Esophagus mucosa (tissue), 1 donor: ENCODE measurements at regions not wholly inside any gene's neighbourhood (a gene's known extent, or its start where the extent isn't known, plus 50 kb on each side); places are given as distances from the start of the nearest gene placed in this dataset.
A peak's percentile ranks its signal among the peaks of the same experiment; 100 is the strongest.
"Not testable (repeated sequence)": the region's sequence is repeated elsewhere in the genome, so short reads cannot be mapped to it uniquely, and the experiment has no call there.

Experiments
- ATAC-seq: fragments of 200-7000 bp; cut with Tn5 transposase; one replicate; pipeline ENCODE4 v1.9.1; 2020
- donor health status: DM: yes; HTN: yes; CAD: no.

- no peak for ATAC-seq
Observed at GRCh38 chr5:130555429-130555828, 609.6 kb downstream of the HINT1 start.

- no peak for ATAC-seq
Observed at GRCh38 chr5:130550562-130550928, 614.5 kb downstream of the HINT1 start.

- ATAC-seq = peak; percentile 50
Observed at GRCh38 chr5:130549884-130550561, 615.0 kb downstream of the HINT1 start.

GRCh38 chr5:130546211-130546610, 618.8 kb downstream of the HINT1 start:
- ATAC-seq = no peak

- peak; percentile 48 for ATAC-seq
Observed at GRCh38 chr5:130545291-130545690, 619.8 kb downstream of the HINT1 start.

- no peak for ATAC-seq
Observed at GRCh38 chr5:130541617-130542221, 623.3 kb downstream of the HINT1 start.

- no peak for ATAC-seq
Observed at GRCh38 chr5:130536691-130537090, 628.4 kb downstream of the HINT1 start.

- no peak for ATAC-seq
Observed at GRCh38 chr5:130532786-130533185, 628.5 kb downstream of the CHSY3 start.

GRCh38 chr5:130529511-130530485, 625.5 kb downstream of the CHSY3 start:
- ATAC-seq = peak; percentile 99

GRCh38 chr5:130529111-130529510, 624.8 kb downstream of the CHSY3 start:
- ATAC-seq = no peak

GRCh38 chr5:130528474-130528873, 624.2 kb downstream of the CHSY3 start:
- peak; percentile 70 for ATAC-seq

- ATAC-seq = no peak
Observed at GRCh38 chr5:130526708-130527107, 622.4 kb downstream of the CHSY3 start.

GRCh38 chr5:130520211-130520610, 615.9 kb downstream of the CHSY3 start:
- no peak for ATAC-seq

GRCh38 chr5:130514984-130515690, 610.9 kb downstream of the CHSY3 start:
- no peak for ATAC-seq

GRCh38 chr5:130502702-130503101, 598.4 kb downstream of the CHSY3 start:
- no peak for ATAC-seq

GRCh38 chr5:130501151-130501865, 597.0 kb downstream of the CHSY3 start:
- no peak for ATAC-seq

GRCh38 chr5:130500495-130500894, 596.2 kb downstream of the CHSY3 start:
- ATAC-seq = not testable (repeated sequence)

- ATAC-seq = peak; percentile 60
Observed at GRCh38 chr5:130496215-130496614, 592.0 kb downstream of the CHSY3 start.

GRCh38 chr5:130488252-130488651, 584.0 kb downstream of the CHSY3 start:
- no peak for ATAC-seq

GRCh38 chr5:130479045-130479804, 575.0 kb downstream of the CHSY3 start:
- peak; percentile 60 for ATAC-seq

- ATAC-seq = peak; percentile 53
Observed at GRCh38 chr5:130476325-130476724, 572.1 kb downstream of the CHSY3 start.
